AG04450 (cell line): ENCODE measurements at regions not wholly inside any gene's neighbourhood (a gene's known extent, or its start where the extent isn't known, plus 50 kb on each side); places are given as distances from the start of the nearest gene placed in this dataset.

ENCODE experiments used
- CTCF ChIA-PET: fragments of 300-600, 350-600 bp; formaldehyde crosslinking; extraction: SDS; loops from one replicate; lab custom pipeline; 2022; ENCODE audit warnings: antibody characterized with exemption, inconsistent platforms; lab: Charles Lee
- POLR2A ChIA-PET: fragments of 350-600 bp; formaldehyde crosslinking; extraction: SDS; loops from one replicate; lab custom pipeline; 2021; ENCODE audit warnings: antibody characterized with exemption, inconsistent platforms; lab: Yijun Ruan, JAX
- DNase-seq: peaks from one replicate; pipeline ENCODE4 v3.0.0-alpha.2; 2011; ENCODE audit warnings: low read depth, low spot score
- H3K27ac ChIP-seq: one replicate; pipeline ENCODE4 v1.5.1; 2012; ENCODE audit warnings: low read depth, low read length, control low read depth
- H3K27me3 ChIP-seq: one replicate; pipeline ENCODE4 v1.6.0; 2012; ENCODE audit warnings: low read length; ENCODE audit not compliant: control insufficient read depth, insufficient read depth
- H3K4me3 ChIP-seq: 2 replicates; pipeline ENCODE4 v1.5.1; 2011; ENCODE audit warnings: mild to moderate bottlenecking, low read depth, low read length, control low read depth
- H3K9me3 ChIP-seq: 2 replicates; pipeline ENCODE4 v1.5.1; 2012; ENCODE audit warnings: low read length; ENCODE audit not compliant: control insufficient read depth, insufficient read depth
- CTCF ChIP-seq: IDR thresholded peaks from 2 replicates; pipeline ENCODE4 v1.5.1; 2011; ENCODE audit warnings: low read depth, low read length, control low read depth, inconsistent platforms

- Histone ChIP-seq H3K4me3 (no peak overlapping the region), H3K27me3 (no peaks in the 10 kb centered on the region), H3K27ac (no peak overlapping the region), H3K9me3 (peaks cover 6% of the 10 kb centered on the region)
- POLR2A ChIA-PET, result no interaction called here
- CTCF ChIA-PET, result interaction anchor here (0.5 kb wide), 1 partner anchor 13 kb away, joined by 3 read pairs; no protein-coding TSS in a partner anchor
- no peak for DNase-seq
- no peak for TF ChIP-seq CTCF
These were observed 88.3 kb downstream of the CLDN34 start for GRCh38 chrX:10055430-10055829.

GRCh38 chrX:10062352-10062751 lies 94.4 kb upstream of the CLCN4 start:
- DNase-seq, result no peak
- POLR2A ChIA-PET, result no interaction called here
- no peak for TF ChIP-seq CTCF
- Histone ChIP-seq H3K27me3 (no peaks in the 10 kb centered on the region), H3K27ac (no peak overlapping the region), H3K4me3 (no peak overlapping the region), H3K9me3 (no peaks in the 10 kb centered on the region)
- CTCF ChIA-PET, result no interaction called here

GRCh38 chrX:10062980-10063379 lies 93.8 kb upstream of the CLCN4 start:
- ChIA-PET CTCF (no interaction called here), POLR2A (no interaction called here)
- no peak for TF ChIP-seq CTCF
- Histone ChIP-seq H3K27me3 (no peaks in the 10 kb centered on the region), H3K9me3 (no peaks in the 10 kb centered on the region), H3K4me3 (no peak overlapping the region), H3K27ac (no peak overlapping the region)
- DNase-seq, result no peak

GRCh38 chrX:10064736-10065135 lies 92.0 kb upstream of the CLCN4 start:
- no peak for TF ChIP-seq CTCF
- no peak overlapping the region for H3K4me3 ChIP-seq
- CTCF ChIA-PET, result no interaction called here
- DNase-seq, result no peak
- POLR2A ChIA-PET, result no interaction called here
- H3K27me3 ChIP-seq, result no peaks in the 10 kb centered on the region
- no peak overlapping the region for H3K27ac ChIP-seq
- no peaks in the 10 kb centered on the region for H3K9me3 ChIP-seq

- Histone ChIP-seq H3K4me3 (no peak overlapping the region), H3K9me3 (no peaks in the 10 kb centered on the region), H3K27me3 (no peaks in the 10 kb centered on the region), H3K27ac (no peak overlapping the region)
- DNase-seq, result no peak
- CTCF ChIA-PET, result interaction anchor here (1.5 kb wide), 1 partner anchor 49 kb away, joined by 3 read pairs; no protein-coding TSS in a partner anchor
- no peak for TF ChIP-seq CTCF
- POLR2A ChIA-PET, result no interaction called here
These were observed 85.9 kb upstream of the CLCN4 start for GRCh38 chrX:10070714-10071436.
